ENCODE measurements at regions not wholly inside any gene's neighbourhood (a gene's known extent, or its start where the extent isn't known, plus 50 kb on each side); places are given as distances from the start of the nearest gene placed in this dataset.

- TF ChIP-seq CTCF (IDR thresholded peaks at IDR 0.05): no peak
- TF ChIP-seq POLR2A (IDR thresholded peaks at IDR 0.05): no peak
These were observed 65.1 kb upstream of the ALOX12 start for GRCh38 chr17:6930749-6931148.
